Activated gamma-delta T cell treated with anti-CD3 and anti-CD28 coated beads, Interleukin-2, amount 50 U/mL, for 16 hours (primary cell): ENCODE measurements at regions not wholly inside any gene's neighbourhood (a gene's known extent, or its start where the extent isn't known, plus 50 kb on each side); places are given as distances from the start of the nearest gene placed in this dataset.

ENCODE experiments used
- DNase-seq: peaks from one replicate; pipeline ENCODE4 v3.0.0-alpha.2; 2020; ENCODE audit warnings: low read depth

- no peak for DNase-seq
Observed at GRCh38 chr6:14254505-14254904, 136.9 kb downstream of the CD83 start.

GRCh38 chr6:14255916-14256315 lies 138.3 kb downstream of the CD83 start:
- no peak for DNase-seq

- DNase-seq = no peak
Observed at GRCh38 chr6:14258117-14258516, 140.5 kb downstream of the CD83 start.

- DNase-seq = no peak
Observed at GRCh38 chr6:14258695-14259593, 141.4 kb downstream of the CD83 start.

- no peak for DNase-seq
Observed at GRCh38 chr6:14259594-14260152, 142.1 kb downstream of the CD83 start.

GRCh38 chr6:14260839-14261238 lies 143.3 kb downstream of the CD83 start:
- no peak for DNase-seq

- no peak for DNase-seq
Observed at GRCh38 chr6:14263881-14264424, 146.4 kb downstream of the CD83 start.

GRCh38 chr6:14265049-14266021 lies 147.8 kb downstream of the CD83 start:
- no peak for DNase-seq

GRCh38 chr6:14266266-14266665 lies 148.7 kb downstream of the CD83 start:
- DNase-seq = no peak

- DNase-seq = no peak
Observed at GRCh38 chr6:14267885-14268660, 150.5 kb downstream of the CD83 start.

GRCh38 chr6:14269436-14269835 lies 151.9 kb downstream of the CD83 start:
- no peak for DNase-seq

- DNase-seq = no peak
Observed at GRCh38 chr6:14270142-14270893, 152.7 kb downstream of the CD83 start.

GRCh38 chr6:14270925-14271788 lies 153.6 kb downstream of the CD83 start:
- no peak for DNase-seq

- DNase-seq = no peak
Observed at GRCh38 chr6:14271789-14272736, 154.5 kb downstream of the CD83 start.

GRCh38 chr6:14272737-14273085 lies 155.1 kb downstream of the CD83 start:
- no peak for DNase-seq

GRCh38 chr6:14273191-14273590 lies 155.6 kb downstream of the CD83 start:
- DNase-seq = no peak

GRCh38 chr6:14274016-14274415 lies 156.4 kb downstream of the CD83 start:
- no peak for DNase-seq
